B cell (primary cell): ENCODE measurements at regions not wholly inside any gene's neighbourhood (a gene's known extent, or its start where the extent isn't known, plus 50 kb on each side); places are given as distances from the start of the nearest gene placed in this dataset.

Experiments
- ATAC-seq: fragments of 200-7000 bp; cut with Tn5 transposase; one replicate; pipeline ENCODE4 v1.10.0; 2021; ENCODE audit warnings: low read depth, mild to moderate bottlenecking, moderate number of reproducible peaks, moderate library complexity
- CTCF ChIA-PET: fragments of 350-600 bp; sonication (Branson Sonifier 250); formaldehyde crosslinking; loops from one replicate; lab custom pipeline; 2021; ENCODE audit warnings: antibody characterized with exemption, inconsistent platforms; lab: Charles Lee
- POLR2A ChIA-PET: fragments of 350-600 bp; sonication (Branson Sonifier 250); formaldehyde crosslinking; loops from one replicate; lab custom pipeline; 2021; ENCODE audit warnings: antibody characterized with exemption; lab: Charles Lee
- DNase-seq: peaks from one replicate; pipeline ENCODE4 v3.0.0; 2013
- H2AFZ ChIP-seq: 2 replicates; pipeline ENCODE4 v1.6.1; 2012; ENCODE audit warnings: mild to moderate bottlenecking, low read depth, low read length; ENCODE audit not compliant: insufficient read depth, poor library complexity, severe bottlenecking
- H3K27ac ChIP-seq, 2 donors: 1 replicate in 1 of 2; 2 replicates in 1 of 2; pipeline ENCODE4 v1.5.1; 2012 to 2013; ENCODE audit warnings: low read length in 2 of 2, mild to moderate bottlenecking in 2 of 2, moderate library complexity in 1 of 2
- H3K27me3 ChIP-seq, 4 experiments: fragments of 200-600 bp in 1 of 4; sonication (generic) in 1 of 4; replicated peaks in 1 of 4; 1 replicate in 2 of 4; 2 replicates in 2 of 4; pipeline versions ENCODE4 v1.6.1 to v1.7.0; 2013 to 2016; ENCODE audit warnings: low read length in 3 of 4, mild to moderate bottlenecking in 2 of 4, mixed read lengths in 1 of 4, moderate library complexity in 1 of 4; ENCODE audit not compliant: insufficient read depth in 4 of 4, control insufficient read depth in 3 of 4; ENCODE audit errors: control extremely low read depth in 1 of 4
- H3K36me3 ChIP-seq, 2 experiments: replicated peaks in 1 of 2; 1 replicate in 1 of 2; 2 replicates in 1 of 2; pipeline versions ENCODE4 v1.6.1 to v1.7.1; 2013; ENCODE audit warnings: low read length in 1 of 2; ENCODE audit not compliant: insufficient read depth in 2 of 2, control insufficient read depth in 1 of 2; ENCODE audit errors: control extremely low read depth in 1 of 2, extremely low read depth in 1 of 2
- H3K4me1 ChIP-seq, 2 donors: fragments of 200-600 bp in 1 of 2; sonication (generic) in 1 of 2; 1 replicate in 1 of 2; 2 replicates in 1 of 2; pipeline versions ENCODE4 v1.5.1 to v1.6.1; 2013 to 2017; ENCODE audit warnings: low read length in 2 of 2; ENCODE audit not compliant: control insufficient read depth in 2 of 2, insufficient read depth in 2 of 2
- H3K4me2 ChIP-seq: replicated peaks from 2 replicates; pipeline ENCODE3; 2012; ENCODE audit warnings: mild to moderate bottlenecking, low read depth, low read length; ENCODE audit not compliant: poor library complexity, severe bottlenecking
- H3K4me3 ChIP-seq, 5 experiments: fragments of 200-600 bp in 1 of 5; sonication (generic) in 1 of 5; 1 replicate in 3 of 5; 2 replicates in 2 of 5; pipeline versions ENCODE4 v1.5.1 to v1.7.0; 2011 to 2016; ENCODE audit warnings: low read length in 4 of 5, mild to moderate bottlenecking in 4 of 5, low read depth in 2 of 5, control low read depth in 1 of 5, moderate library complexity in 1 of 5; ENCODE audit not compliant: insufficient read depth in 1 of 5; ENCODE audit errors: control extremely low read depth in 1 of 5, extremely low read depth in 1 of 5
- H3K79me2 ChIP-seq: fragments of 200-600 bp; sonication (generic); one replicate; pipeline ENCODE4 v1.6.0; 2016; ENCODE audit warnings: low read length; ENCODE audit not compliant: control insufficient read depth, insufficient read depth
- H3K9ac ChIP-seq: fragments of 200-600 bp; sonication (generic); 2 replicates; pipeline ENCODE4 v1.6.1; 2017; ENCODE audit warnings: mild to moderate bottlenecking, low read length, moderate library complexity
- H3K9me3 ChIP-seq, 3 donors: one replicate each; pipeline versions ENCODE4 v1.6.1 to v1.7.1; 2013; ENCODE audit warnings: low read length in 2 of 3; ENCODE audit not compliant: control insufficient read depth in 2 of 3, insufficient read depth in 1 of 3; ENCODE audit errors: control extremely low read depth in 1 of 3
- H4K20me1 ChIP-seq: 2 replicates; pipeline ENCODE4 v1.6.0; 2012; ENCODE audit warnings: mild to moderate bottlenecking, low read length; ENCODE audit not compliant: insufficient read depth, control insufficient read depth, poor library complexity, severe bottlenecking
- H3K27ac Mint-ChIP-seq: one replicate; pipeline ENCODE4 v1.8.0; 2021; ENCODE audit warnings: mixed read lengths
- H3K27me3 Mint-ChIP-seq: one replicate; pipeline ENCODE4 v1.8.0; 2021; ENCODE audit warnings: mixed read lengths
- H3K4me1 Mint-ChIP-seq: one replicate; pipeline ENCODE4 v1.8.0; 2021; ENCODE audit warnings: mixed read lengths
- H3K4me3 Mint-ChIP-seq: one replicate; pipeline ENCODE4 v1.8.0; 2021; ENCODE audit warnings: mixed read lengths
- H3K9me3 Mint-ChIP-seq: one replicate; pipeline ENCODE4 v1.8.0; 2022; ENCODE audit warnings: mixed read lengths; ENCODE audit not compliant: insufficient read depth
- CTCF ChIP-seq: fragments of 200-600 bp; IDR thresholded peaks from one replicate; pipeline ENCODE4 v1.8.0; 2022; ENCODE audit warnings: antibody characterized with exemption, mild to moderate bottlenecking
- EZH2 ChIP-seq: IDR thresholded peaks from 2 replicates; pipeline ENCODE4 v1.6.1; 2012; ENCODE audit warnings: borderline replicate concordance, low read depth, mild to moderate bottlenecking, moderate library complexity, low read length; ENCODE audit not compliant: insufficient read depth, poor library complexity, severe bottlenecking
- WGBS: methylation state at CpG from one replicate; pipeline ENCODE4 v1.1.5; 2013; ENCODE audit warnings: missing lambda C conversion rate; ENCODE audit not compliant: insufficient coverage; 5-methylcytosine and 5-hydroxymethylcytosine counted together
- intact Hi-C: fragments of 100-400 bp; cut with micrococcal nuclease; formaldehyde crosslinking; loops from one replicate; pipeline ENCODE4 v1.10.0; 2022

GRCh38 chr15:87508086-87508485, 748.5 kb downstream of the NTRK3 start:
- no peak overlapping the region for H3K4me3 Mint-ChIP-seq
- H3K9ac ChIP-seq: no peak overlapping the region
- H3K4me1 Mint-ChIP-seq: no peaks in the 10 kb centered on the region
- ATAC-seq (no peak), DNase-seq (no peak)
- H3K79me2 ChIP-seq: no peaks in the 10 kb centered on the region
- H3K9me3 Mint-ChIP-seq: peaks cover 2% of the 10 kb centered on the region
- H3K9me3 ChIP-seq: no peaks in the 10 kb centered on the region
- ChIA-PET POLR2A (no interaction called here), CTCF (no interaction called here)
- no peaks in the 10 kb centered on the region for H3K36me3 ChIP-seq
- no peak overlapping the region for H2AFZ ChIP-seq
- H4K20me1 ChIP-seq: no peaks in the 10 kb centered on the region
- no peak overlapping the region for H3K4me3 ChIP-seq
- 100% methylated on average over 2 of the region's 2 CpGs for WGBS
- H3K27ac Mint-ChIP-seq: no peak overlapping the region
- no peaks in the 10 kb centered on the region for H3K27me3 Mint-ChIP-seq
- intact Hi-C loops: no loop called here
- H3K4me2 ChIP-seq: no peak overlapping the region
- H3K4me1 ChIP-seq: no peaks in the 10 kb centered on the region
- no peak for TF ChIP-seq CTCF
- no peak for TF ChIP-seq EZH2
- H3K27ac ChIP-seq: no peak overlapping the region
- H3K27me3 ChIP-seq: no peaks in the 10 kb centered on the region

GRCh38 chr15:87502173-87502572, 754.4 kb downstream of the NTRK3 start:
- Mint-ChIP-seq H3K4me3 (no peak overlapping the region), H3K27ac (no peak overlapping the region)

More at GRCh38 chr15:87502173-87502572, 754.4 kb downstream of the NTRK3 start:
- Histone ChIP-seq H2AFZ (no peak overlapping the region), H3K9ac (no peak overlapping the region), H3K27ac (no peak overlapping the region), H3K36me3 (no peaks in the 10 kb centered on the region), H3K9me3 (no peaks in the 10 kb centered on the region), H3K4me1 (no peaks in the 10 kb centered on the region), H4K20me1 (no peaks in the 10 kb centered on the region), H3K4me2 (no peak overlapping the region), H3K79me2 (no peaks in the 10 kb centered on the region), H3K4me3 (no peak overlapping the region), H3K27me3 (no peaks in the 10 kb centered on the region)
- TF ChIP-seq EZH2 (no peak), CTCF (no peak)
- CTCF ChIA-PET: no interaction called here
- no peaks in the 10 kb centered on the region for H3K27me3 Mint-ChIP-seq
- H3K4me1 Mint-ChIP-seq: no peaks in the 10 kb centered on the region
- H3K9me3 Mint-ChIP-seq: peaks cover 4% of the 10 kb centered on the region
- intact Hi-C loops: no loop called here
- DNase-seq (no peak), ATAC-seq (no peak)
- POLR2A ChIA-PET: no interaction called here
- no CpG with 5 or more reads among the region's 2 CpGs for WGBS
